BLaER1 treated with 17β-estradiol and CSF1 and Interleukin-3, amounts not matched to agents 10 nM and 100 nM (cell line): ENCODE measurements at regions not wholly inside any gene's neighbourhood (a gene's known extent, or its start where the extent isn't known, plus 50 kb on each side); places are given as distances from the start of the nearest gene placed in this dataset.
"Not testable (repeated sequence)": the region's sequence is repeated elsewhere in the genome, so short reads cannot be mapped to it uniquely, and the experiment has no call there.

Source experiments
- H3K27ac ChIP-seq, 11 experiments: shearing (Covaris generic); formaldehyde crosslinking; 2 replicates each; pipeline ENCODE4 v1.8.1; 2022
- H3K27me3 ChIP-seq, 11 experiments: shearing (Covaris generic); formaldehyde crosslinking; 2 replicates each; pipeline ENCODE4 v1.8.1; 2022
- H3K36me3 ChIP-seq, 11 experiments: shearing (Covaris generic); formaldehyde crosslinking; 2 replicates each; pipeline ENCODE4 v1.8.1; 2022
- H3K4me1 ChIP-seq, 10 experiments: shearing (Covaris generic); formaldehyde crosslinking; 2 replicates each; pipeline ENCODE4 v1.8.1; 2022
- H3K4me2 ChIP-seq, 11 experiments: shearing (Covaris generic); formaldehyde crosslinking; 2 replicates each; pipeline ENCODE4 v1.8.1; 2022
- H3K4me3 ChIP-seq, 10 experiments: shearing (Covaris generic); formaldehyde crosslinking; 2 replicates each; pipeline ENCODE4 v1.8.1; 2022
- H3K9ac ChIP-seq, 11 experiments: shearing (Covaris generic); formaldehyde crosslinking; 2 replicates each; pipeline ENCODE4 v1.8.1; 2022
- H3K9me3 ChIP-seq, 11 experiments: shearing (Covaris generic); formaldehyde crosslinking; replicated peaks in 1 of 11; 2 replicates each; pipeline ENCODE4 v1.8.1; 2022
- H4K20me1 ChIP-seq, 11 experiments: shearing (Covaris generic); formaldehyde crosslinking; 2 replicates each; pipeline ENCODE4 v1.8.1; 2022
- Cebpa-rat ChIP-seq, 11 experiments: shearing (Covaris generic); IDR thresholded peaks; 2 replicates each; pipeline ENCODE4 v1.8.1; 2022

- Histone ChIP-seq H3K27me3 (no peaks in the 10 kb centered on the region), H3K4me3 (no peak overlapping the region), H3K4me2 (no peak overlapping the region), H3K4me1 (no peaks in the 10 kb centered on the region), H3K9ac (no peak overlapping the region), H3K36me3 (no peaks in the 10 kb centered on the region), H3K9me3 (no peaks in the 10 kb centered on the region), H3K27ac (no peak overlapping the region), H4K20me1 (no peaks in the 10 kb centered on the region)
- no peak for TF ChIP-seq Cebpa-rat (IDR thresholded peaks at IDR 0.05)
These were observed 134.6 kb upstream of the MYO10 start for GRCh38 chr5:17070647-17071046.

DNA sequence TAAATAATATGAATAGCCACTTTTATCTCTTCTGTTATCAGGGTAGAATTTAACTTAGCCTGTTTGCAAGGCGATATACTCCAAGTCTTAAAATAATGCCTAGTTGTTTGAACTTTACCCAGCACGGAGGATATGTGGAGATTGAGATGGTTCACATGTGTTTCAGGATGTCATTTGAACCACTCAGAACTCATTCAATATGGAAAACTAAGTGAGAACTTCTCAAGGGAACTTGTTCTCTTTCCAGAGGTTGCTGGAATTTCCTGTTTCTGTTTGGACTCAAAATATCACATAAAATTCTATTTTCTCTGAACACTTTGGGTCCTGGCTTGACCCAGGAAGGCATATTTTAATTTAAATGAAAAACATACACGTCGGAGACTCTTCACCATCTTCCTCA lies 139.1 kb upstream of the MYO10 start:
- no peak overlapping the region for H3K4me2 ChIP-seq
- no peak for TF ChIP-seq Cebpa-rat (IDR thresholded peaks at IDR 0.05)
- H3K36me3 ChIP-seq, result no peaks in the 10 kb centered on the region
- no peaks in the 10 kb centered on the region for H3K9me3 ChIP-seq
- no peaks in the 10 kb centered on the region for H3K4me1 ChIP-seq
- H3K27ac ChIP-seq, result no peak overlapping the region
- H3K9ac ChIP-seq, result no peak overlapping the region
- H3K27me3 ChIP-seq, result no peaks in the 10 kb centered on the region
- H4K20me1 ChIP-seq, result no peaks in the 10 kb centered on the region
- H3K4me3 ChIP-seq, result no peak overlapping the region

DNA sequence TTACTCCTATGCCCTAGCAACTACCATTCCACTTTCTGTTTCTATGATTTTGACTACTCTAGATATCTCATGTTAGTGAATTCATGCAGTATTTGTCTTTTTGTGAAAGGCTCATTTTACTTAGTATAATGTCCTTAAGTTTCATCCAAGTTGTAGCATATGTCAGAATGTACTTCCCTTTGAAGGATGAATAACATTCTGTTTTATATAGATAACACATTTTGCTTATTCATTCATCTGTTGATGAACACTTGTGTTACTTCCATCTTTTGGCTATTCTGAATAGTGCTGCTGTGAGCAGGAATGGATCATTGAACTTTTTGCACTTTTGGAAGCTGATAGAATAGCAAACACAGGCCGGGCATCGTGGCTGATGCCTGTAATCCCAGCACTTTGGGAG lies 140.2 kb upstream of the MYO10 start:
- no peak for TF ChIP-seq Cebpa-rat (IDR thresholded peaks at IDR 0.05)

GRCh38 chr5:17077440-17078233 lies 139.8 kb upstream of the BASP1 start:
- Histone ChIP-seq H3K9me3 (no peaks in the 10 kb centered on the region), H3K4me3 (no peak overlapping the region), H3K36me3 (no peaks in the 10 kb centered on the region), H3K9ac (no peak overlapping the region), H3K27me3 (no peaks in the 10 kb centered on the region), H3K27ac (no peak overlapping the region), H3K4me1 (no peaks in the 10 kb centered on the region), H4K20me1 (no peaks in the 10 kb centered on the region), H3K4me2 (no peak overlapping the region)
- TF ChIP-seq Cebpa-rat (IDR thresholded peaks at IDR 0.05), result no peak

More for the DNA sequence above, 140.2 kb upstream of the MYO10 start:
- no peaks in the 10 kb centered on the region for H3K9me3 ChIP-seq
- no peaks in the 10 kb centered on the region for H3K4me1 ChIP-seq
- no peak overlapping the region for H3K27ac ChIP-seq
- H3K36me3 ChIP-seq, result no peaks in the 10 kb centered on the region
- H3K9ac ChIP-seq, result no peak overlapping the region
- no peaks in the 10 kb centered on the region for H4K20me1 ChIP-seq
- H3K4me3 ChIP-seq, result no peak overlapping the region
- no peaks in the 10 kb centered on the region for H3K27me3 ChIP-seq
- no peak overlapping the region for H3K4me2 ChIP-seq

DNA sequence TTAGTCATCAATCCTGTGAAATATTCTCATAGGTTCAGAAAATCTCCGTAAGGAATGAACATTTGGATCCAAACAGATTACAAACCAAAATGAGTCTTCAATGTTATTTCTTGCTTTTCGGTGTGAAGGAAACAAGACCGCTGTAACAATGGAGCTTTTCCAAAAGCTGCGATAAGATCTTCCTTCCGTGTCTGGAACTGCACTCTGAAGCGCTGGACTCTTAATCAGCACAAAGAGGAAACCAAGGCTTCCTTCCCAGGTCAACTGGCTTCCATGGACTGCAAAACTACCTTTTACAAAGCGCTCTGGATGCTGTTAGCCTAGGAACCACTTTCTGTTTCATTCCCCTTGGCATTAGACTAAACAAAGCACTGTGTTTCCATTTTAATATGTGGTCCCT lies 137.9 kb upstream of the BASP1 start:
- no peak overlapping the region for H3K9ac ChIP-seq
- no peaks in the 10 kb centered on the region for H3K27me3 ChIP-seq
- H3K4me1 ChIP-seq, result no peaks in the 10 kb centered on the region
- no peak overlapping the region for H3K4me2 ChIP-seq
- H3K4me3 ChIP-seq, result no peak overlapping the region
- H4K20me1 ChIP-seq, result no peaks in the 10 kb centered on the region
- no peaks in the 10 kb centered on the region for H3K36me3 ChIP-seq
- no peaks in the 10 kb centered on the region for H3K9me3 ChIP-seq
- H3K27ac ChIP-seq, result no peak overlapping the region
- TF ChIP-seq Cebpa-rat (IDR thresholded peaks at IDR 0.05), result no peak

- Histone ChIP-seq H3K4me3 (no peak overlapping the region), H3K9ac (no peak overlapping the region), H3K27me3 (no peaks in the 10 kb centered on the region), H3K4me1 (no peaks in the 10 kb centered on the region), H3K36me3 (no peaks in the 10 kb centered on the region), H3K4me2 (no peak overlapping the region), H3K9me3 (no peaks in the 10 kb centered on the region), H4K20me1 (no peaks in the 10 kb centered on the region), H3K27ac (no peak overlapping the region)
- no peak for TF ChIP-seq Cebpa-rat (IDR thresholded peaks at IDR 0.05)
These were observed 137.1 kb upstream of the BASP1 start for GRCh38 chr5:17080361-17080760.

- Histone ChIP-seq H3K27me3 (no peaks in the 10 kb centered on the region), H3K36me3 (no peaks in the 10 kb centered on the region), H3K4me2 (no peak overlapping the region), H3K9ac (no peak overlapping the region), H3K4me1 (no peaks in the 10 kb centered on the region), H3K9me3 (no peaks in the 10 kb centered on the region), H3K27ac (no peak overlapping the region), H3K4me3 (no peak overlapping the region), H4K20me1 (no peaks in the 10 kb centered on the region)
- no peak for TF ChIP-seq Cebpa-rat (IDR thresholded peaks at IDR 0.05)
These were observed 136.3 kb upstream of the BASP1 start for GRCh38 chr5:17081142-17081541.

DNA sequence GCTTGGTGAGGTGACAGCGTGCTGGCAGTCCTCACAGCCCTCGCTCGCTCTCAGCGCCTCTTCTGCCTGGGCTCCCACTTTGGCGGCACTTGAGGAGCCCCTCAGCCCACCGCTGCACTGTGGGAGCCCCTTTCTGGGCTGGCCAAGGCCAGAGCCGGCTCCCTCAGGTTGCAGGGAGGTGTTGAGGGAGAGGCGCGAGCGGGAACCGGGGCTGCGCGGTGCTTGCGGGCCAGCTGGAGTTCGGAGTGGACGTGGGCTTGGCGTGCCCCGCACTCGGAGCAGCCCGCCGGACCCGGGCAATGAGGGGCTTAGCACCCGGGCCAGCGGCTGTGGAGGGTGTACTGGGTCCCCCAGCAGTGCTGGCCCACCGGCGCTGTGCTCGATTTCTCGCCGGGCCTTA lies 134.2 kb upstream of the BASP1 start:
- not testable (repeated sequence) for H4K20me1 ChIP-seq, H3K9ac ChIP-seq, H3K27me3 ChIP-seq, H3K4me3 ChIP-seq, H3K4me1 ChIP-seq, H3K36me3 ChIP-seq, H3K4me2 ChIP-seq, H3K9me3 ChIP-seq, H3K27ac ChIP-seq

- Histone ChIP-seq H3K4me3 (no peak overlapping the region), H3K9me3 (no peaks in the 10 kb centered on the region), H3K36me3 (no peaks in the 10 kb centered on the region), H3K27ac (no peak overlapping the region), H3K27me3 (no peaks in the 10 kb centered on the region), H3K4me2 (no peak overlapping the region), H3K9ac (no peak overlapping the region), H3K4me1 (peaks cover 3 to 9% (median 6%) of the 10 kb centered on the region in 10 experiments; a peak in 6 of 20 replicates), H4K20me1 (no peaks in the 10 kb centered on the region)
- TF ChIP-seq Cebpa-rat (IDR thresholded peaks at IDR 0.05), result no peak
These were observed 130.4 kb upstream of the BASP1 start for GRCh38 chr5:17087035-17087434.

DNA sequence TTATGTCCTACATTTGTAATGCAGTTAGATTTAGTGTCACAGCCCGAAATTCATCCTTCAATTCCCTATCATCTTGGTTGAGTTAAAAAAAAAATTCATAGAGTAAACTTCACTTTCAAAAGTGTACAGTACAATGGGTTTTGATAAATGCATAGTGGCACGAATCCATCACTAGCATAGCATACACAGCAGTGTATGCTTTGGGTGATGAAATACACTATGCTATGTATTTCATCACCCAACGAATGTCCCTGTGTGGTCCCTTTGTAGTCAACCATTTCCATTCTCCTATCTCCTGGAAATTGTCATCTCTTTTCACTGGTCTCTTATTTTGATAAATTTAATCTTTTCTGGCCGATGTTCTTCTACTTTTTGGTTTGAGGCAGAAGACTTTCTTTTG lies 129.4 kb upstream of the BASP1 start:
- no peak overlapping the region for H3K4me3 ChIP-seq
- H3K4me2 ChIP-seq, result no peak overlapping the region
- H3K4me1 ChIP-seq, result peaks cover 3 to 9% (median 6%) of the 10 kb centered on the region in 10 experiments; a peak in 6 of 20 replicates
- no peak overlapping the region for H3K9ac ChIP-seq
- no peaks in the 10 kb centered on the region for H3K36me3 ChIP-seq
- TF ChIP-seq Cebpa-rat (IDR thresholded peaks at IDR 0.05), result no peak
- H3K9me3 ChIP-seq, result no peaks in the 10 kb centered on the region
- no peak overlapping the region for H3K27ac ChIP-seq
- no peaks in the 10 kb centered on the region for H3K27me3 ChIP-seq
- H4K20me1 ChIP-seq, result no peaks in the 10 kb centered on the region
